NCI-H82 treated with DMSO at 0.1 percent for 48 hours (cell line): ENCODE measurements at regions not wholly inside any gene's neighbourhood (a gene's known extent, or its start where the extent isn't known, plus 50 kb on each side); places are given as distances from the start of the nearest gene placed in this dataset.
A peak's percentile ranks its signal among the peaks of the same experiment; 100 is the strongest.

Source experiments
- DNase-seq: peaks from one replicate; lab custom pipeline; 2025; ENCODE audit not compliant: unreplicated experiment; lab: John Stamatoyannopoulos, UW

DNA sequence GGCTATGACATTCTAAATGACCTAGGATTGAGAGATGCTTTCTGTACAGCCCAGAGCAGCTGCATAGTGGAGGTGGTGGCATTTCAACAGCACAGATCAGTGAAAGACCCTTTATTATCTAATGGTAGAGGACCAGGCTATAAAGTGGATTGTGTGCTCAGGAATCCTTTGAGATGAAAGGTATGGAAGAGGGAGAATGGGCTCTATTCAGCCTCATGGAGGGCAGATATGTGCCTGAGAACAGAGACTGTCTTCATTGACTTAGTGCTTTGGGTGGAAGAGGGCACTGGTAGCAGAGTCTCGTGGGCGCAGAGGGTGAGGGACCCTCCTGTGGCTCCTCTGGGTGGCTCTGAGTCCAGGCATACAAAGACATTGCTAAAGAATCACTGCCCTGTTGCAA is 130.0 kb upstream of the SLC24A5 start:
- DNase-seq, result no peak

GRCh38 chr15:47991357-47991756 is 129.4 kb upstream of the SLC24A5 start:
- no peak for DNase-seq

GRCh38 chr15:47993051-47993450 is 127.7 kb upstream of the SLC24A5 start:
- no peak for DNase-seq

DNA sequence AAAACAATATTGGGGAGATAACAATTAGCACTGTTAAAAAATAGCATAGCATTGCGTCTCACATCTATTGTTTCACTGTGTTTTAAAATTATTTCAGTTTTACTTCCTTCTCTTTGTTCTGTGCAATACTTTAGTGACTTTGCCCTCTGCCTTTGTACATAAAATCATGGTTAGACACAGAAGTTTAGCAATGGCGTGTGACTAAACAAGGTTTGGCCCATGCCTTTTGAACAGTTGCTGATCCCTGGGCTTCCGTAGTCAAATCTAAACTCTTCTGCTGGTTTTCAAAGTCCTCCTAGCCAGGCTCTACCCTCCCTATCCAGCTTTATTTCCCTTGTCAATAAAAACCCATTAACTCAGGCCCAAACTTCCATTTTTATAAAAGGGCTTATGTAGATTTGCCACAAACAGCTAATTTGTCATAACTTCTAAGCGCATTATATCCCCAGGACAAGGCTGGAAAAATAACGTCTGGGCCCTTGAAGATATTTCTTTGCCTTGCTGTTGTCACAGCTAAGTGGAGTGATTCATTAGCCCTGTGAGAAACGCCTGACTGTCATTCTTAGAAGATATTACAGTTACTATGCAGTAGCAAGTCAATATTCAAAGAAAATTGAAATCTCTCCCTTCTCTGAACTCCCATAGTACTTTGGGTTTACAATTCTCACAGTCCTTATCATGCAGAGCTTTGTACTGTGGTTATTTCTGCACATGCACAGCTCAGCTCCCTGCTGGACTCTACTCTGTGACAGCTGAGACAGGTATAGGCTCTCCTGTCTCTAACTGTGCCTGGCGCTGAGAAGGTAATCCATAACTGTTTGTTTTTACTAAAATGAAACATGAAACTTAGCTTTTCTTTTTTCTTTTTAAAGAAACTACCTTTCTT is 123.4 kb upstream of the SLC24A5 start:
- no peak for DNase-seq

DNA sequence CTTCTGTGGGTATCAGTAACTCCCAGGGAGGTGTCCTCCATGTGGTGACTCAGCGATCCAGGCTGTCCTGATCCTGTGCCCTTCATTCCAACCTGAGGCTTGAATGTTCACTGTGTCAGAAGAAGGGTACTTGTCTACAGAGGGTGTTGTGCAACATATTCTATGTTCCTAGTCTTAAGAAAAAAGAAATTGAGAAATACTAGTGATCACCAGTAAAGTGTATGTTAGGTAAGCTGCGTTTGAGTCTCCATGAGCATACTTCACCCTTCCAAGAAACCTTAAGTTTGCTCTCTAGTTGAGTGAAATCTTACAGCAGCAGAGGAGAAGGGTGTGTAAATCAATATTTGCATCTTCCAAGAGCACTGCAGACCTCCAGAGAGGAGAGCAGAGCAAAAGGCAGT is 122.2 kb upstream of the SLC24A5 start:
- no peak for DNase-seq

GRCh38 chr15:48001393-48002039 is 119.3 kb upstream of the SLC24A5 start:
- DNase-seq, result no peak

DNA sequence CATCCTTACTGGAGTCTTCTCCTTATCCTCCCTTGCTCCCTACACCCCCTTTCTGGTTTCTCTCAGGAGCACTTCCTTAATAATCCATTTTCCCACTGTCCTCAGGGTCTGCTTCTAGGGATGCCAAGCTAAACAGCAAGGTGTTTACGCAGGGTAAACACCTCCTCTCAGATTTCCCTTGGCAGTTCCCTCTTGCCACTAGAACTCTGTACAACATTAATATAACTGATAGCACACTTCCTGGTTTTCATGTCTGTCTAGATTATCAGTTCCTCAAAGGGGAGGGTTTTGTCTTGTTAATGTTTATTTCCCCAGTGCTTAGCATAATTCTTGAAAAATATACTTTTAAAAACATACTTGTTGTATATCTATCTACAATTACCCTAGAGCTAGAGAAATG is 118.0 kb upstream of the SLC24A5 start:
- no peak for DNase-seq

GRCh38 chr15:48003441-48003840 is 117.3 kb upstream of the SLC24A5 start:
- DNase-seq, result no peak

- no peak for DNase-seq
Observed at GRCh38 chr15:48005077-48005476, 115.7 kb upstream of the SLC24A5 start.

- no peak for DNase-seq
Observed at GRCh38 chr15:48006031-48006511, 114.7 kb upstream of the SLC24A5 start.

GRCh38 chr15:48010316-48010715 is 110.5 kb upstream of the SLC24A5 start:
- DNase-seq, result no peak

GRCh38 chr15:48012191-48012590 is 108.6 kb upstream of the SLC24A5 start:
- no peak for DNase-seq

DNA sequence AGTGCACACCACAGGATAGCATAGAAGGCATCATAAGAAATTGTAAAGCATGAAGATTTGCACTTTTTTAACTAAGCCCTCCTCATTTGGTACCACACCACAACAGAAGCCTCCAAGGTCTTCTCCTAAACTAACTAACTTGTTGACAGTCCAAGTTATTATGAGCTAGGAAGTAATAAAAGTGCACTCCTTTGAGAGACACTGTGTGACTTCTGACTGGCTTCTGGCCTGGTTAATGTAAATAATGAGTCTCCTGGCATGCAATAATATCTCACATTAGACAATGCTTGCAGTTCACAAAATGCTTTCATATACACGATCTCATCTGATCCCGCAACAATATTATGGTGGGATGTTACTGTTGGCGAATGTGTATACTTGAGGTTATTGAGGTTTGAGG is 103.9 kb upstream of the SLC24A5 start:
- no peak for DNase-seq

GRCh38 chr15:48017747-48018146 is 103.0 kb upstream of the SLC24A5 start:
- DNase-seq, result no peak

DNA sequence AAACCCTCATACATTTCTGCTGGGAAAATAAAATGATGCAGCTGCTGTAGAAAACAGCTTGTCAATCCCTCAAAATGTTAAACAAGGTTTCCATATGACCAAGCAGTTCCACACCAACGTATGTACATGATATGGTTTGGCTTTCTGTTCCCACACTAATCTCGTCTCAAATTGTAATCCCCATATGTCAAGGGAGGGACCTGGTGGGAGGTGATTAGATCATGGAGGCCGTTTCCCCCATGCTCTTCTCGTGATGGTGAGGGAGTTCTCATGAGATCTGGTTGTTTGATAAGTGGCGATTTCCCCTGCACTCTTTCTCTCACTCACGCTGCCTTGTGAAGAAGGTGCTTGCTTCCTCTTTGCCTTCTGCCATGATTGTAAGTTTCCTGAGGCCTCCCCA is 100.6 kb upstream of the SLC24A5 start:
- peak; percentile 91 for DNase-seq

GRCh38 chr15:48021336-48022086 is 99.3 kb upstream of the SLC24A5 start:
- DNase-seq, result no peak

DNA sequence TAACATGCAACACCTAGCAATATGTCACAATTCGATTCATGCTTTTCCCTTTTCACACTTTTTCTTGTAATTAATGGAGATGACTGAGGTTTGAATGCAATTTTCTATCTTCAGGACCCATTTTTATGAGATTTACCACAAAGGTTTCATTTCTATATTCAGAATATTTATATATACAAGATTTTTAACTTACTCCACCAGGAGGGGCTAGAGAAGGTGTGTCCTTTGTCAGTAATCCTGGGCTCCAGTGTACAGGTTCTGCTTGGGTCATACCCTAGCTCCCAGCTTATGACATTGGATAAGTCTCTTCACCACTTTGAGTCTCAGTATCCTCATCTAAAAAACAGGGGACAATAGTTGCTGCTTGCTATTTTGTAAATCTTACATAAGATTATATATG is 95.7 kb upstream of the SLC24A5 start:
- DNase-seq, result no peak

GRCh38 chr15:48028712-48029111 is 92.1 kb upstream of the SLC24A5 start:
- DNase-seq, result no peak

DNA sequence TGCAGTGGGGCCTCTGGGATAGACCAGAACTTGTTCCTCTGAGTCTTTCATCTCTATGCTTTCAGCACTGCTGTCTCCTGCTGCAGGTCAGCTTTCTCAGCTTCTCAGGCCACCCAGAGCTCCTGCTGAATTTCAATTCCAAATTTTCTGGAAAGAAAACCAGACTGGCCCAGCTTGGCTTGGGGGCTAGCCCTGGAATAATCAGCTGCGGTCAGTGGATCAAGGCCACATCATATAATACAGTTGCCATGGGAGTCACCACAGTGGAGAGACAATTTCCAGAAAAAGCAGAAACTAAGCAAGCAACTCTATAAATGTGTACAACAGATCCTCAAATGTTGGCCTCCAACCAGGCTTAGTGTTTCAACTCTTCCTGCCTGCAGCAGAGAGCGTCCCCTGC is 91.1 kb upstream of the SLC24A5 start:
- DNase-seq, result no peak

DNA sequence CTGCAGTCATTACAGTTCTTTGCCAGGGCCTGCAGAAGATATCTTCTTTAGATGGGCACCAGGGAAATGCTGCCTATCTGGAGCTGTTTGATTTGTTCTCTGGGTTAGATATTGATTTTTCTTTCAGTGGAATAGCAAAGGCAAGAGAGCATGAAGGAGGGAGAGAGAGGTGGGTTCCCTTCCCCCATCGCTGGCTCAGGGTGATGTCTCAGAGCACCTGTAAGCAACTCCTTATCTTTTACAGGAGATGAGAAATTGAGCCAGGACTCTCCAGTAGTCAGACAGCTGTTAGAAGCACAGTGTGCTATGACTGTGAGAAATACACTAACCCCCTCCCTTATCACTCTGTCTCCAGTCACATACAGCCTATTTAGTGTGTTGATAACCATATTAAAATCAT is 89.3 kb upstream of the SLC24A5 start:
- DNase-seq, result no peak

GRCh38 chr15:48031973-48032372 is 88.8 kb upstream of the SLC24A5 start:
- no peak for DNase-seq

GRCh38 chr15:48032911-48033310 is 87.9 kb upstream of the SLC24A5 start:
- no peak for DNase-seq
